Activated CD8-positive, alpha-beta memory T cell treated with anti-CD3 and anti-CD28 coated beads, Interleukin-2, amount 50 U/mL, for 24 hours (primary cell): ENCODE measurements at regions not wholly inside any gene's neighbourhood (a gene's known extent, or its start where the extent isn't known, plus 50 kb on each side); places are given as distances from the start of the nearest gene placed in this dataset.

ENCODE experiments used
- DNase-seq: peaks from one replicate; pipeline ENCODE4 v3.0.0-alpha.2; 2020; ENCODE audit errors: extremely low read depth

DNA sequence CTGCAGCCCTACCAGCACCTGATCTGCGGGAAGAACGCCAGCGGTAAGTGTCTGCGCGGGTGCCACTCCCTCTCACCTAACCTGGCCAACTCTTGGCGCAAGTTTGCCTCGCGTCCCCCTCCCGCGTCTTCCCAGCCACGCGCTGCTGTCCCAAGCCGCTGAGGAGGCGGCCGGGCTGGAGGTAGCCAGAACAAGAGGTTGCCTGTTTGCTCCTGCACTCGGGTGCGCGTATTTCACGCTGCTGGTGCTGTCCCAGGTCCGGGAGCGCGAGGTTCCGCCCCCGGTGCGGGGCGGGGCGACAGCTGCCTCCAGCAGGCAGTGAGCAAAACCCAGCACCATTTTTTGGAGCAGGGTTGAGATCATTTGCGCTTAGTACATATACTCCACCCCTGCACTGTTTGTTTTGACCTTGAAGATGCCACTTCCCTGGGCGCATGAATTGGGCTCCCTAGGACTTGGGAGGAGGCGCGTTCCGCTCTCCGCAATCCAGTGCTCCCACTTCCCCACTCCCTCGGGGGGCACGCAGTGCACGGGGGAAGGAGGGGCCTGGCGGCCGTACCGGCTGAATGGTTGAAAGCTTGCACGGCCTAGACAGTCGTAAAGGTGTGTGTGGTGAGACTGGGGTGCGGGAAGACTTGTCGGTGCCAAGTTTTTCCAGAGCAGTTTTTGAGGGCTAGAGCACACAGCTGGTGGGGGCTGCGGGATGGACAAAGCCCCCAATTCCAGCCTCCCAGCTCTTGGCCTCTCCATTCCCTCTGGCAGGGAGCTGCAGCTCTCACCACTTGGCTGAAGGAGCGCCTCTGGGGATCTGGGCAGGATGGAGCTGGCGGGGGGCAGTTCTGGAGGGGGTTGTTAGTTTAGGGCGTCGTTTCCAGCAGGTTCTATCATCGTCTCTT is 226.9 kb upstream of the CRY1 start:
- DNase-seq: peak; percentile 48

- DNase-seq: no peak
Measured at GRCh38 chr12:107320929-107321631, 227.7 kb upstream of the CRY1 start.

- DNase-seq: no peak
Measured at GRCh38 chr12:107322063-107322462, 228.7 kb upstream of the CRY1 start.

GRCh38 chr12:107325075-107325608 is 231.8 kb upstream of the CRY1 start:
- no peak for DNase-seq

GRCh38 chr12:107326237-107326636 is 232.9 kb upstream of the CRY1 start:
- DNase-seq: no peak

- no peak for DNase-seq
Measured at GRCh38 chr12:107327651-107328182, 234.4 kb upstream of the CRY1 start.

- no peak for DNase-seq
Measured at GRCh38 chr12:107328442-107329133, 235.2 kb upstream of the CRY1 start.

DNA sequence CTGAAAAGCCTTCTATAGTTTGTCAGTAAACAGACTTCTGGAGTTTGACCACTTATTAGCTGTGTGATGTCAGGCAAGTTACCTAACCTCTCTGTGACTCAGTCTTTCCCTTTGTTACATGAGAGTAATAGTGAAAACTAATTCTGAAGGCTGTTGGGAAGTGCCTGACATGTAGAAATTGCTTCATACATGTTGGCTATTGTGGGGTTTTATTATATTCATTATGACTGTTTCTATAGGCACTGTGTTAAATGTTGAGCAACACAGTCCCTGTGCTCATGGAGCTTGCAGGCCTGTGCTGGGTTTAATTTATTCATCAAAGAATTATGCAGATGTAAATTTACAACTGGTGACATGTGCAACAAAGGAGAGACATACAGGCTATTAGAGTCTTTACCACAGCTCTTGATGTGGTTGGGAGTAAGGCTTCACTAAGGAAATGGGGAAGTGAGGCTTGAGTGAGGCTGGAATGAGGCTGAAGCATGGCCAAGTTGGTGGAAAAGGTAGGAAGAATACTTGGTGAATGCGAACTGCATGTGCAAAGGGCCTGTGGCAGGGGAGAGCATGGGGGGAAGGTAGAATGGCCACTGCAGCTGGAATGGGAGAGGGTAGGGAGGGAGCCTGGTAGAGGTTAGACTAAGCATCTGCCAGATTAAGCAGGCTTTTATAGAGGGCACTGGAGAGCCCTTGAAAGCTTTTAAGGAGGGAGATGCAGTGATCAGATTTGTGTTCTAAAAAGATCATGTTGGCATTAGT is 236.4 kb upstream of the CRY1 start:
- no peak for DNase-seq

GRCh38 chr12:107330831-107331431 is 237.6 kb upstream of the CRY1 start:
- DNase-seq: no peak

DNA sequence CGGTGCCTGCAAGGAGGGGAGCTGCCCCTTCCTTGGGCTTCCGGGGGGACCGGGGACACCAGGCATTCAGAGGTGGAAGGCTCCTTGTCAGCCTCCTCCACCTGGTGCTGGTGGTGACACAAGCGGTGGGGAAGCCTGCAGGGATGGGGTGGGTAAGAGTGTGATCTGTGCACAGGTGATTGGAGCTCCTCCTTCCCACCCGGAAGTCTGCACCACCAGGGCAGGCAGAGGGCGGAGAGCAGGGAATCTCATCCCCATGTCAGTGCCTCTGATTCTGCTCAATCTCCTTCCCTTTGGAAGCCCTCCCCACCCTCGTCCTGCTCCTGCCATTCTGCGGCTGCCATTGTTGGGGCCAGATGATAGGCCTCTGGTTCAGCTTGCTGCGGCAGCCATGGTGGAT is 238.1 kb upstream of the CRY1 start:
- no peak for DNase-seq

DNA sequence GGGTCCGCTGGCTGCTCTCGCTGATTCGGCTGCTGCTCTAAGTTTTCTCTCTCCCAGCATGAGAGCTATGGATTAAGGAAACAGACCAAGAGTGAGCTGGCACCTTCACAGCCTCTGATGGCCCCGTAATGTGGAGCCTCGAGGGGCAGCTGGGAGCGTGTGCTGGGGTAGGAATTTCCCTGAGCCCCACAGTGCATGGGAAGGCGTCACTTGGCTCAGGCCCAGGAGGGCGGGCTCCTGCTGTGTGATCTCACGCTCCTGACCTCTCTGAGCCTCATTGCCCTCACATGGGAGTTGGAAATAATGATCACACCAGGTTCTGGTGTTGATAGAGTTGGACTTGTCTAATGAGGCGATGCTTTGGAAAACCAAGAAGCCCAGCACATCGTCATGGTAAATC is 238.6 kb upstream of the CRY1 start:
- DNase-seq: no peak

- no peak for DNase-seq
Measured at GRCh38 chr12:107332743-107333142, 239.4 kb upstream of the CRY1 start.

- no peak for DNase-seq
Measured at GRCh38 chr12:107335802-107336570, 242.6 kb upstream of the CRY1 start.

DNA sequence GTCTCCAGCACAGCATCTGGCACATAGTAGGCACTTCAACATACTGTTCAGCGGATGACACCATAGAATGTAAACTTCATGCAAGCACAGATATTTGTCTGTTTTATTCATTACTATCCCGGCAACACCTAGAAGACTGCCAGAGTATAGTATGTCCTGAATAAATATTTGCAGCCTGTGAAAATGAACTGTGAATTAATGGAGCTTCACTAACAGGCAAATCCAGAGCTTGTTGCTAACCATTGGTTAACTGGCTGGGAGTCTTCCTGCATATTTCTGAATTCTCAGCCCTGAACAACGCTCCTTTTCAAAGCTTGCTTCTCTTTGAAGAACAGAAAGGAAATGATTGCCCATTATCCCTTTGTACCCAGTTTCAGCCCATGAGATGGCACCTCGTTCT is 243.3 kb upstream of the CRY1 start:
- no peak for DNase-seq

GRCh38 chr12:107337346-107338095 is 244.2 kb upstream of the CRY1 start:
- no peak for DNase-seq

DNA sequence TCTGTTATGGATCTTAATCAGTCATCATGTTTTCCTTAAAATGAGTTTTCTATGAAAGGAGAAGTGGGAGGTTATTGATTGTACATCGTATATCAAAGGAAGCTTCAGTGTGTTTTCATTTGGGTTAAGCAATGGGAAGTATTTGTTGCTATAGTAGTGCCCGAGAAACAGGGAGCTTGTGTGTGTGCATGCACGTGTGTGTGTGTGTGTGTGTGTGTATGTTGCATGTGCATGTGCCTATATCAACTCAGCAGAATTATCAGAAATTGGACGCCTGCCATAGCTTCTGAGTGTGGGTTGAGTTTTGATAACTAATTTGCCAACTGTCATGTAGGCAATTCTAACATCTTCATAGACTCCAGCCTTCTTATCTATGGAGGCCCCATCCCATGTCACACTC is 246.1 kb upstream of the CRY1 start:
- no peak for DNase-seq

DNA sequence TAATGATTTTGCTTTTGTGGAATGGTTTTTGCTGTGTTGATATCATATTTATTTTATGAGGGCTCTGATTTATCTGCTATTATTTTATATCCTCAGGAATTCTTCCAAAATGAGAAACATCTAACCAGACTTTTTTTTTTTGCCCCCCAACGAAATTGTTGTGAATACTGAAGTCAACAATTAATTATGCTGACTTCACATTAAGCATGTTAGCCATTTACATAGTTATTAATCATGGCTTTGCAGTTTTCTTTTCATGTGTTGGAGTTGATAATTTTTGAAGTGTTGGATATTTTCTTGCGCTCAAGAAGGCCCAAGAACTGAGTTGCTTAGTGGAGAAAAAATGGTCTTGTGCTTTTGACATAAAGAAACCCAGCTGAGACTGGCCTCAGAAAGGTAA is 246.6 kb upstream of the CRY1 start:
- DNase-seq: no peak

GRCh38 chr12:107340898-107341297 is 247.5 kb upstream of the CRY1 start:
- DNase-seq: no peak

- DNase-seq: no peak
Measured at GRCh38 chr12:107344035-107344808, 250.9 kb upstream of the CRY1 start.
